HG03108 (cell line): ENCODE measurements at regions not wholly inside any gene's neighbourhood (a gene's known extent, or its start where the extent isn't known, plus 50 kb on each side); places are given as distances from the start of the nearest gene placed in this dataset.
"Not testable (repeated sequence)": the region's sequence is repeated elsewhere in the genome, so short reads cannot be mapped to it uniquely, and the experiment has no call there.

Experiments
- ATAC-seq: cut with Tn5 transposase; IDR thresholded peaks from one replicate; pipeline ENCODE4 v1.9.1; 2021; ENCODE audit warnings: moderate library complexity; ENCODE audit not compliant: unreplicated experiment

- no peak for ATAC-seq
Observed at GRCh38 chr5:92841604-92842155, 739.3 kb downstream of the NR2F1-AS1 start.

DNA sequence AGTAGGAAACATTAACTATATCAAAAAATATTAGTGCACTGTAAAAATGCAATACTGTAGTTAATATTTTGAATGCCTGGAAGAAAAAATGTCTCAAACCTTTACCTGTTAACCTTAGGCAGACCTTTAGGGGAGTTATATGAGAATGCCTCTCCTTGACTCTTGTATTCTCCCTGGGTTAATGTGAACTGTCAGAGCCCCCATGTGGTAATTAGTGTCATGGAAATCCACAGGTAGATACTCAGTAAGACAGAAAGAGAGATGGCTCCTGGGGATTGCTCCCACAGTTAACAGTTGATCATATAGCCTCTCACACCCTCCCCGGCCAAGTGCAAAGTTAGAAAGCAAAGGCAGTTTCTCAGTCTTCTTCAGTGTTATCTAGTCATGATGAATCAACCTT, 742.8 kb downstream of the NR2F1-AS1 start:
- no peak for ATAC-seq

DNA sequence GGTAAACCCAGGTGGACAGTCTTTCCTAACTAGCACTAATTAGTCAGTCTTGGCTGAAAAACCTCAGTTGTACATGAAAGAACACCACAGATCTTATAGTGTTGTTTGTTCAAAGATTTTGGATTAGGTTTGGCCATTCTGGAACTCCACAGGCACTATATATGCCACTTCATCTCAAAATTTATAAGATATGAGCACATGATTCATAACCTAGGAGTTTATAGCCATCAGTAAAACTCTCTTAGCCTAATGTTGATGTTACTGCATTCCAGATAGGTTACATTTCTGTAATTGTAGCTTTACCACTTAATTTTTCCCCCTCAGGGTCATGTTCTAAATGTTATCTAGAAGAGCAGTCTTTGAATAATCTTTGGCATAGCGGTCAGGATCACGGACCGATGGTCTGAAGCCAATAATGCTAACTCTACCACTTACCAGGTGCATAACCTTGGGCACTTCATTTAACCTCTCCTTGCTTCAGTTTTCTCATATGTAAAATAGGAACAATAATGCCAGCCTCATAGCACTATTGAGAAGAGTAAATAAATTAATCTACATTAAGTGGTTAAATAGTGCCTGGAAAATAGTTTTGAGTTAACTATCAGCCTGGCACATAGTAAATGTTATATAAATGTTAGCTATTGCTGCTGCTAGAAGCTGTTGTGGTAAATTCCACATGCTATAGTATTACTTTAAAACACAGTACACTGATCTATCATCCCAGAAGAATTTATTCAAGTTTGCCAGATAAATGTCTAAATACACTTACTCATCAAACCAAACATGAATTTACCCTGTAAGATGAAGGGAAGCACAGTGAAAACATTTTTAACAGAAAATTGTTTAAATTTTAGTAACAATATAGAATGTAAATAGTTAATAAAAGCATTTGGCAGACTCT, 743.9 kb downstream of the NR2F1-AS1 start:
- ATAC-seq: no peak

DNA sequence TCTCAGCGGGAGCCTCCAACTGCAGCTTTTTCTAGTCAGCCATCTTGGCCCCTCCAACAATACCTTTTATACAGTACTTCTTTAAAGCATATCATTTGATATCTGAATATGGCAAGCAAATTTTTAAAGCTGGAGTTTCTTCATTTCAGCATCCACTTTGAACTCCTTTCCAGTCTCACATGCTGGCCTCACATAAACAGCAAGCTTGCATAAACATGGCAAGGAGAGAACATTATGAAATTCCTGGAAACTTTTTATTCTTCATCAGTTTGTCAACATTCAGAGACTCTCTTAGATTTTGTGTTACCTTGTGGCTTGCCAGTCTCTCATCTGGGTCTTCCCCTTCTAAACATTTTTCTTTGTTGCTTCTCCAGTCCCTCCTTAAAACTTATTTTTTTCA, 745.3 kb downstream of the NR2F1-AS1 start:
- ATAC-seq: no peak

DNA sequence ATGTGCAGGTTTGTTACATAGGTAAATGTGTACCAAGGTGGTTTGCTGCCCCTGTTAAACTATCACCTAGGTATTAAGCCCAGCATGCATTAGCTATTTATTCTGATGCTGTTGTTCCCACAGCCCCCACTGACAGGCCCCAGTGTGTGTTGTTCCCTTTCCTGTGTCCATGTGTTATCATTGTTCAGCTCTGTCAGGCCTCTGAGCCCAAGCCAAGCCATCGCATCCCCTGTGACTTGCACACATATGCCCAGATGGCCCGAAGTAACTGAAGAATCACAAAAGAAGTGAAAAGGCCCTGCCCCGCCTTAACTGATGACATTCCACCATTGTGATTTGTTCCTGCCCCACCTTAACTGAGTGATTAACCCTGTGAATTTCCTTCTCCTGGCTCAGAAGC, 757.5 kb downstream of the NR2F1-AS1 start:
- not testable (repeated sequence) for ATAC-seq

DNA sequence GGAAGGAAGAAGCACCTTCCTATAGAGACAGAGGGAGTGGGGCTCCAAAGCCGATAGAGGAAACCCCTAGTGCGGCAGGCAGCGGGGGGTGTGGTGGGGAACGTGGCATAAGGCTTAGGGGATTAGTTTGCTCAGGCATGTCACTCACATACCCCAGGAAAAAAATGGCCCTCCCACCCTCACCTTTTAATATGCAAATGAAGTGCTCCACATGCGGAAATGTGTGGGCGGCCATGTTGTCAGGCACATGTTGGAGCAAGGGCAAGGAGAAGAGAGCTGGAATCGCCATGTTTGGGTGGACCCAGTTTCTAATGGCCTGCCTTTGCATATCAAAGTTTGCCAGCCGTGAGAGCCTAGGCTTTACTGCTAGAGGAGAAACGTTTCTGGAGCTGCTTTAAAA, 758.8 kb downstream of the NR2F1-AS1 start:
- no peak for ATAC-seq

GRCh38 chr5:92809855-92810465, 771.1 kb downstream of the NR2F1-AS1 start:
- ATAC-seq: no peak

GRCh38 chr5:92808474-92808873, 772.5 kb downstream of the NR2F1-AS1 start:
- ATAC-seq: no peak

DNA sequence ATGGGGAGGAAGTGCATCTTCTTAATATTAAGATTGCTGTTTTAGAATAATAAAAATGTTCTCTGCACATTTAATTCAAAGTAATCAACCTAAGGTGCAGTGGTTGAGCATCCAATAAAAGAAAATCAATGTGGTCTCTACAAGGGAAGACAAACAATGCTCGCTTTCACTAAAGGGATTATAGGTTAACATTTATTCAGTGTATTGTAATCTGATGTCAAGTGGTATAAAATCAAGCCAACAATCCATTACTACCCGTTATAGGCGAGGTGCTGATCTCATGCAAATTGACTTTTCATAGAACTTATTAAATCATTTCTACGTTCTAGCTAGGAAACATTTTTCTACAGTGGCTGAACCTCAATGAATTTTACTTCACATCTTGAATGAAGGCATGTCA, 773.9 kb downstream of the NR2F1-AS1 start:
- ATAC-seq: no peak

GRCh38 chr5:92805446-92805845, 775.6 kb downstream of the NR2F1-AS1 start:
- ATAC-seq: no peak

GRCh38 chr5:92801911-92802310, 779.1 kb downstream of the NR2F1-AS1 start:
- ATAC-seq: no peak

DNA sequence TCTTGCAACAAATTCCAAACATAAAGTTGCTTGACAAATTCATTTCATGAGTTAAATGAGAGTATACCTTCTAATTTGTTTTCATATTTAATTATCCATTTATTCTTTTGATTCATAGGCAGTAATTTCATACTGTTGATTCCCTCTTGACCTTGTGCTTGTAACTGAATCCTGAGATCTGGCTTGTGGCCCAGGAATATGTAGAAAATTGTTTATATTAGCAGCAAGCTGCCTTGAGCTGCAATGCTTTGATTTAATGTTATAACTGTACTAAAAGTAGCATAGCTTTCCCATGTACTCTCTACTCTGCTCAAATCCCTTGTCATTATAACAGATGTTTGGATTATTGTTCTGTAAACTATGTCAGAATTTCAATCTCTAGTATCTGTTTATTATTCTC, 780.7 kb downstream of the NR2F1-AS1 start:
- no peak for ATAC-seq

- ATAC-seq: no peak
Observed at GRCh38 chr5:92795633-92796032, 785.4 kb downstream of the NR2F1-AS1 start.

- ATAC-seq: no peak
Observed at GRCh38 chr5:92780057-92780456, 801.0 kb downstream of the NR2F1-AS1 start.

- no peak for ATAC-seq
Observed at GRCh38 chr5:92779536-92779935, 801.5 kb downstream of the NR2F1-AS1 start.

DNA sequence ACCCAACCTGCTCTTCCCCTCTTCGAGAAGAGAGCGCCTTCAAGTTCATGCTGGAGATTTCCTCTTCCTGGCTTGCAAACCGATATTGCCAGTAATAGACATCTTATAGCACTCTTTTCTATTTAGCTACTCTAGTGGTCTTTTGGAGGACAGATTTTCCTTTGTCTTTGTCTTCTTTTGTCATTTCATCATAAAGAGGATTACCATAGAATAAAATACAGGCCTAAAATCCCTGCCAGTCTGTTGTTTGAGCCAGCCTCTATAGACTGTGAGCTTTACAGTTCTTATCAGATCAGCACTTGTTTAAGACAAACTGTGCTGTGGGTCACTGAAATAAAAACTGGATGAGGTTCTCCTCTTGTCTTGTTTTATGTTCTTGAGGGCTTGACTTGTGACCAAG, 802.8 kb downstream of the NR2F1-AS1 start:
- ATAC-seq: no peak

DNA sequence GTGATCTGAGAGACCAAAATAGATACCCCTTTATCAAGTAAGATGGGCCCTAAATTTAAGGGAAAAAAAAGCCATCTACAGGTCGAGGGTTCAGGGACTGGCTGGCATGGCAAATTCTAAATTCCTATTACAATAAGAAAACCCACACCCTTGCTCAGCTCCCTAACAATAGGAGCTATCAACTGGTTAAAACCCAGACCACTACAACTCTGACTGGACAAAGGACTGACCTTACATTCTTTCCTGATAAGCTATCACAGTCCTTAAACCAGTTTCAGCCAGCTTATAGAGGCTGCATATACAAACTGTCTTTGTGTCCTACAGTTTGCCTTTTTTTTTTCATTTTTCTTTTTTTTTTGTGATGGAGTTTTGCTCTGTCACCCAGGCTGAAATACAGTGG, 803.6 kb downstream of the NR2F1-AS1 start:
- no peak for ATAC-seq

DNA sequence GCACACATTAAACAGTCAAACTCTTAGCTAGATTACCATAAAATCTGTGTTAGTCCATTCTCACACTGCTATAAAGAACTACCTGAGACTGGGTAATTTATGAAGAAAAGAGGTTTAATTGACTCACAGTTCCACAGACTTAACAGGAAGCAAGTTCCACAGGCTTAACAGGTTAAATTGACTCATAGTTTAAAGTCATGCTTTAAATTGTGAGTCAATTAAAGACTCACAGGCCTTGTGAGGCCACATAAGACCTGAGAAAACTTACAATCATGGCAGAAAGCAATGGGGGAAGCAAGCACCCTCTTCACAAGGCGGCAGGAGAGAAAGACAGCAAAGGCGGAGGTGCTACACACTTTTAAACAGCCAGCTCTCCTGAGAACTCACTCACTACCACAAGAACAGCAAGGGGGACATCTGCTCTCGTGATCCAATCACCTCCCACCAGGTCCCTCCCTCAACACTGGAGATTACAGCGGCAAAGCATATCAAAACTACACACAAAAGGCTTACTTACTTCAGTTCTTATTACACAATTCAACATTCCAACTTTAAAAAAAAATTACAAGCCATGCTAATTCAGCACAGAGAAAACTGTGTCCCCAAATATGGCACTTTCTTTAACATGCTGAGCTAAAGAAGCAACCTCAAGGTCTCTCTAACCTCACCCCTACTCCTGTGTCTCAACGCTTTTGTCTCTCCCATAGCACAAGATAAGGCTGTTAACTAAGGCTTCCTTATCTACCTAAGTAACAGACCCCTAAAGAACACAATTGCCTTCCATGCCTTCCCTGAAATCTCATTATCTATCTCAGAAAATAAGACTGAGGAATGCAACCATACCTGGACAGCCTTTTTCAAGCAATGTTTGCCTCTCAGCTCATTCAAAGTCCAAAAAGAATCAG, 805.1 kb downstream of the NR2F1-AS1 start:
- ATAC-seq: no peak

DNA sequence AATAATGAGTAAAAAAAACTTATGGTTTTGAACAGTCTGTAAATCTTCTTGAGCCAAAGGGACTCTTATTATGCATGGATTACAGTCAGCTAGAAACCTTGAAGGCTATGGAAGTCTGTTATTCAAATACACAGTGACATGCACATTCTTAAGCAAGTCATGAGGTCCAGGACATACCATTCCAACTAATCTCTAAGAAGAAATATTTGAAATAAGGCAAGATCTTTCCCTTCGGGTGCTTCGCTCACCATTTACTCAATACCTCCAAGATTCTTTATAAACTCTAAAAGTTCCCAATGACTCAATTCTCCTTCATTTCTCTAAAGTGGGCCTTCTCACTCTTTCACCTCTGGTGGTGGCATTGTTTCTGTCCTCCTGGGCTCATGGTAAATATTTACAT, 811.0 kb downstream of the NR2F1-AS1 start:
- no peak for ATAC-seq

DNA sequence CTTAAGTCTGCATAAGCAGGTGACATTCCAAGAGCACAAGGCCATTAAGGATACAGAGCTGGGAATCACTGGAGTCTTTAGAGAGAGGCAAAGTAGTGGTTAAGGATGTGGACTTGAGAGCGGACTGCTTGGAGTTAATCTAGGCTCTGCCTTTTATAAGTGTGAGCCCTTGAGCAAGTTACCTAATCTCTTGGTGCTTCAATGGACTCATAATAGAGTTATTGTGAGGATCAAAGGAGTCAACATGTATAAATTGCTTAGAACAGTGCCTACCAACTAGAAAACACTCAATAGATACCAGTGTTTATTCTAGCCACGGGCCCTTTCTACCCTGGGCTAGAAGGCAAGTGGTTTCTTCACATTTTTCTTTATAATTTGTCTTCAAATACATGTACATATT, 819.4 kb downstream of the NR2F1-AS1 start:
- ATAC-seq: no peak

DNA sequence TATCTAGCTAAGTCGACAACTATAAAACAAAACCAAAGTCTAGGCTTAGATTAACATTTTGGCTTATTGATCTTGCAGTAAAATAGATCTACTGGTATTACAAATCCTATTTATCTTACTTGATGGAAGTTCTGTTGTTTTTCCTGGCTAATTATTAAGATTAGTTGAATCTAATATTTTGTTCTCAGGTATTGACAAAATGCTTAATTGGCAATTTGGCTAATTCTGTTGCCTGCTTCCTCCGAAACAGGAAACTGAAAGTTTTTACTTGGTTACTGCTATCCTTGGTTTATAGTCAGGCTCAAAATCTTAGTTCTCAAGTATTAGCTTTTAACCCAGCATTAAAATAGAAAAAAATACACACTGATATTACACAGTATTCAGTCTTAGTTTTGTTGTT, 820.5 kb downstream of the NR2F1-AS1 start:
- no peak for ATAC-seq
